ENCODE measurements at regions not wholly inside any gene's neighbourhood (a gene's known extent, or its start where the extent isn't known, plus 50 kb on each side); places are given as distances from the start of the nearest gene placed in this dataset.

- Histone ChIP-seq H3K36me3 (ENCODE audit: low read depth) (no peaks in the 10 kb centered on the region), H3K9me3 (ENCODE audit: severe bottlenecking) (no peaks in the 10 kb centered on the region), H3K27me3 (ENCODE audit: insufficient read depth, poor library complexity, severe bottlenecking) (no peaks in the 10 kb centered on the region), H3K27ac (ENCODE audit: poor library complexity, severe bottlenecking) (no peak overlapping the region), H3K4me3 (ENCODE audit: severe bottlenecking) (no peak overlapping the region), H3K4me1 (ENCODE audit: insufficient read depth, poor library complexity, severe bottlenecking) (no peaks in the 10 kb centered on the region)
- TF ChIP-seq CTCF (IDR thresholded peaks at IDR 0.05; ENCODE audit: poor library complexity, severe bottlenecking) = no peak
- no peak for ATAC-seq (ENCODE audit: low read depth)
- DNase-seq (ENCODE audit: low spot score) = no peak
Observed at GRCh38 chr2:164015328-164016123, 279.7 kb upstream of the FIGN start.

DNA sequence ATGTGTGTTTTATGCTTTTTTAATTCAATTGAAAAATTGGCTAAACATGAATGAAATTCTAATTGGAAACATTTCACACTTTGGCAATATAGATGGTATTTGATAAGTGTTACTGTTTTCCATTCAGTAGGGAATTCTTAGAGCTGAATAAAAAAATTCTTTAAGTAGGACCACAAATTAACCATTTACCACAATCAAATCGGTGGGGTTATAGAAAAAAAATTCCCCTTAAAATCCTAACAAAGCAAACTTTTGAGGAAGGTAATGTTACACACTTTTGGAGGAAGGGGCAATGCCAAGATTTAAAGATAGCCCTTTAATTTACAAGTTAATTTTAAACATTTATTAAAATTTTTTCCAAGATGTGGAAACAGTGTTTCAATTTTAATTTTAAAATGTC, 279.0 kb upstream of the FIGN start:
- Histone ChIP-seq H3K27me3 (ENCODE audit: insufficient read depth, poor library complexity, severe bottlenecking) (no peaks in the 10 kb centered on the region), H3K27ac (ENCODE audit: poor library complexity, severe bottlenecking) (no peak overlapping the region), H3K4me1 (ENCODE audit: insufficient read depth, poor library complexity, severe bottlenecking) (no peaks in the 10 kb centered on the region), H3K36me3 (ENCODE audit: low read depth) (no peaks in the 10 kb centered on the region), H3K9me3 (ENCODE audit: severe bottlenecking) (no peaks in the 10 kb centered on the region), H3K4me3 (ENCODE audit: severe bottlenecking) (no peak overlapping the region)
- TF ChIP-seq CTCF (IDR thresholded peaks at IDR 0.05; ENCODE audit: poor library complexity, severe bottlenecking) = no peak
- DNase-seq (ENCODE audit: low spot score) (no peak), ATAC-seq (ENCODE audit: low read depth) (no peak)

DNA sequence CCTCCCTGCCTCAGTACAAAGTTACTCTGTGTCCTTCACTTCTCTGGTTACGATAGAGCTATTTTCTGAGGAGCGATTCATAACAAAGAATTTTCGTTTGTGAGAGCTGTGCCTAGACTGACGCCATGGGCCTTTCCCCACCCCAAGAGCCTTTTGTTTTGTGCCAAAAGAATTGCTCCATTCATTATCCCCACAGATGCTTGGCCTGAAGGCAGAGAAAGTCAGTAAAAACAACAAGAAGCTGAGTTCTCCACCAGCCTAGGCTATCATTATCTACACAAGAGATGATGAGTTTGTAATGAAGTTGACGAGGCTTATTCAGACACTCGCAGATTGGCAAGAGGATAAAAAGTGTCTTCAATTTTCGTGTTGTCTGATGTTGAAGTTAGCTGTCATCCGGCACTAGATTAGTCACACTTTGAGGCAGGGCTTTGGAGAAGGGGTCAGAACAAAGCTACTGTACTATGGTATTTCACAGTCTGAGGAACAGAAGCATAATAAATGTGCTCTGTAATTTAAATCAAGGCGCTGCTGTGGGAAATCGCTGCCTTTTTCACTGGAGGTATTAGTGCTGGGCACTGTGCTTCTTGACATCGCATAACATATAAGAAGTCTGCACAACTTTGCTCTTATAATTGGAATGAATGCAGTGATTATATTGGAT, 278.4 kb upstream of the FIGN start:
- no peaks in the 10 kb centered on the region for H3K36me3 ChIP-seq (ENCODE audit: low read depth)
- no peak for TF ChIP-seq CTCF (IDR thresholded peaks at IDR 0.05; ENCODE audit: poor library complexity, severe bottlenecking)
- H3K4me3 ChIP-seq (ENCODE audit: severe bottlenecking) = no peak overlapping the region
- H3K27ac ChIP-seq (ENCODE audit: poor library complexity, severe bottlenecking) = no peak overlapping the region
- no peaks in the 10 kb centered on the region for H3K9me3 ChIP-seq (ENCODE audit: severe bottlenecking)
- no peaks in the 10 kb centered on the region for H3K4me1 ChIP-seq (ENCODE audit: insufficient read depth, poor library complexity, severe bottlenecking)
- ATAC-seq (ENCODE audit: low read depth) (no peak), DNase-seq (ENCODE audit: low spot score) (no peak)
- H3K27me3 ChIP-seq (ENCODE audit: insufficient read depth, poor library complexity, severe bottlenecking) = no peaks in the 10 kb centered on the region

GRCh38 chr2:164012581-164012980, 276.8 kb upstream of the FIGN start:
- no peaks in the 10 kb centered on the region for H3K27me3 ChIP-seq (ENCODE audit: insufficient read depth, poor library complexity, severe bottlenecking)
- H3K36me3 ChIP-seq (ENCODE audit: low read depth) = no peaks in the 10 kb centered on the region

More at GRCh38 chr2:164012581-164012980, 276.8 kb upstream of the FIGN start:
- Histone ChIP-seq H3K9me3 (ENCODE audit: severe bottlenecking) (no peaks in the 10 kb centered on the region), H3K27ac (ENCODE audit: poor library complexity, severe bottlenecking) (no peak overlapping the region), H3K4me1 (ENCODE audit: insufficient read depth, poor library complexity, severe bottlenecking) (no peaks in the 10 kb centered on the region), H3K4me3 (ENCODE audit: severe bottlenecking) (no peak overlapping the region)
- ATAC-seq (ENCODE audit: low read depth) (no peak), DNase-seq (ENCODE audit: low spot score) (no peak)
- TF ChIP-seq CTCF (IDR thresholded peaks at IDR 0.05; ENCODE audit: poor library complexity, severe bottlenecking) = no peak
